CD4-positive, alpha-beta T cell (primary cell): ENCODE measurements at regions not wholly inside any gene's neighbourhood (a gene's known extent, or its start where the extent isn't known, plus 50 kb on each side); places are given as distances from the start of the nearest gene placed in this dataset.

Source experiments
- ATAC-seq: fragments of 200-7000 bp; cut with Tn5 transposase; one replicate; pipeline ENCODE4 v1.10.0; 2022; ENCODE audit warnings: mild to moderate bottlenecking; ENCODE audit not compliant: poor library complexity
- CTCF ChIA-PET: fragments of 350-600 bp; sonication (Branson Sonifier 250); formaldehyde crosslinking; loops from one replicate; lab custom pipeline; 2021; ENCODE audit warnings: antibody characterized with exemption, inconsistent platforms; lab: Charles Lee
- POLR2A ChIA-PET: fragments of 350-600 bp; sonication (Branson Sonifier 250); formaldehyde crosslinking; loops from one replicate; lab custom pipeline; 2021; ENCODE audit warnings: antibody characterized with exemption, inconsistent platforms; lab: Charles Lee
- DNase-seq, 14 experiments: peaks; one replicate each; pipeline ENCODE4 v3.0.0-alpha.2; 2013 to 2020; ENCODE audit warnings: mixed read lengths in 2 of 14
- H3K27ac ChIP-seq, 2 donors: one replicate each; pipeline versions ENCODE4 v1.5.1 to v1.7.0; 2013; ENCODE audit warnings: low read length in 2 of 2, low read depth in 1 of 2, mild to moderate bottlenecking in 1 of 2
- H3K27me3 ChIP-seq, 2 experiments: 1 replicate in 1 of 2; 2 replicates in 1 of 2; pipeline versions ENCODE4 v1.6.1 to v1.7.0; 2013; ENCODE audit warnings: low read length in 2 of 2, control low read depth in 1 of 2, mild to moderate bottlenecking in 1 of 2, moderate library complexity in 1 of 2; ENCODE audit not compliant: insufficient read depth in 2 of 2, control insufficient read depth in 1 of 2
- H3K36me3 ChIP-seq: one replicate; pipeline ENCODE4 v1.6.1; 2013; ENCODE audit warnings: low read length, control low read depth; ENCODE audit not compliant: insufficient read depth
- H3K4me1 ChIP-seq: one replicate; pipeline ENCODE4 v1.6.1; 2013; ENCODE audit warnings: low read length, control low read depth; ENCODE audit not compliant: insufficient read depth
- H3K4me3 ChIP-seq: one replicate; pipeline ENCODE4 v1.5.1; 2013; ENCODE audit warnings: mild to moderate bottlenecking, low read length, moderate library complexity
- H3K9me3 ChIP-seq, 2 experiments: 1 replicate in 1 of 2; 2 replicates in 1 of 2; pipeline versions ENCODE4 v1.6.1 to v1.7.0; 2013; ENCODE audit warnings: low read length in 2 of 2, mild to moderate bottlenecking in 2 of 2, control low read depth in 1 of 2, moderate library complexity in 1 of 2; ENCODE audit not compliant: control insufficient read depth in 1 of 2, insufficient read depth in 1 of 2
- H3K27ac Mint-ChIP-seq: one replicate; pipeline ENCODE4 v1.8.0; 2020; ENCODE audit warnings: mixed read lengths
- H3K27me3 Mint-ChIP-seq: one replicate; pipeline ENCODE4 v1.8.0; 2021; ENCODE audit warnings: mixed read lengths
- H3K36me3 Mint-ChIP-seq: one replicate; pipeline ENCODE4 v1.8.0; 2021; ENCODE audit warnings: low read depth, mixed read lengths
- H3K4me1 Mint-ChIP-seq: one replicate; pipeline ENCODE4 v1.8.0; 2021; ENCODE audit warnings: low read depth, mixed read lengths
- H3K4me3 Mint-ChIP-seq: one replicate; pipeline ENCODE4 v1.8.0; 2020; ENCODE audit warnings: mild to moderate bottlenecking, mixed read lengths
- H3K9me3 Mint-ChIP-seq: one replicate; pipeline ENCODE4 v1.8.0; 2020; ENCODE audit warnings: mixed read lengths
- CTCF ChIP-seq: fragments of 200-600 bp; IDR thresholded peaks from one replicate; pipeline ENCODE4 v1.8.0; 2022; ENCODE audit warnings: antibody characterized with exemption, mild to moderate bottlenecking
- intact Hi-C, 2 experiments: fragments of 100-400 bp; cut with DNase I in 1 of 2; cut with micrococcal nuclease in 1 of 2; formaldehyde crosslinking; loops; one replicate each; pipeline versions ENCODE4 v1.15.1 to v1.9.0; 2023 to 2025; cut with DNase I, micrococcal nuclease

- POLR2A ChIA-PET = no interaction called here
- Histone ChIP-seq H3K27me3 (no peaks in the 10 kb centered on the region), H3K9me3 (no peaks in the 10 kb centered on the region), H3K27ac (no peak overlapping the region), H3K36me3 (no peaks in the 10 kb centered on the region), H3K4me3 (no peak overlapping the region), H3K4me1 (no peaks in the 10 kb centered on the region)
- Mint-ChIP-seq H3K36me3 (no peaks in the 10 kb centered on the region), H3K27me3 (no peaks in the 10 kb centered on the region), H3K4me1 (no peaks in the 10 kb centered on the region), H3K4me3 (no peak overlapping the region), H3K9me3 (no peaks in the 10 kb centered on the region), H3K27ac (no peak overlapping the region)
- TF ChIP-seq CTCF = no peak
- no peak for ATAC-seq
- CTCF ChIA-PET = no interaction called here
- DNase-seq = no peak
- intact Hi-C loops = no loop called here
Observed at GRCh38 chr2:21328177-21328576, 204.4 kb downstream of the TDRD15 start.

GRCh38 chr2:21330786-21331391, 207.1 kb downstream of the TDRD15 start:
- DNase-seq (no peak), ATAC-seq (no peak)
- intact Hi-C loops = no loop called here
- POLR2A ChIA-PET = no interaction called here
- H3K27ac ChIP-seq = no peak overlapping the region
- Mint-ChIP-seq H3K36me3 (no peaks in the 10 kb centered on the region), H3K4me1 (no peaks in the 10 kb centered on the region), H3K27me3 (no peaks in the 10 kb centered on the region), H3K4me3 (no peak overlapping the region), H3K9me3 (no peaks in the 10 kb centered on the region), H3K27ac (no peak overlapping the region)
- CTCF ChIA-PET = no interaction called here
- peaks cover 0 to 6% of the 10 kb centered on the region in 2 experiments for H3K9me3 ChIP-seq
- H3K4me3 ChIP-seq = no peak overlapping the region
- H3K27me3 ChIP-seq = no peaks in the 10 kb centered on the region
- no peak for TF ChIP-seq CTCF
- no peaks in the 10 kb centered on the region for H3K36me3 ChIP-seq
- no peaks in the 10 kb centered on the region for H3K4me1 ChIP-seq

GRCh38 chr2:21331625-21332370, 208.0 kb downstream of the TDRD15 start:
- H3K36me3 Mint-ChIP-seq = no peaks in the 10 kb centered on the region
- H3K27ac ChIP-seq = no peak overlapping the region
- H3K36me3 ChIP-seq = no peaks in the 10 kb centered on the region
- no peaks in the 10 kb centered on the region for H3K27me3 ChIP-seq
- CTCF ChIA-PET = no interaction called here
- H3K4me1 ChIP-seq = no peaks in the 10 kb centered on the region
- ATAC-seq (no peak), DNase-seq (no peak)
- no peak overlapping the region for H3K27ac Mint-ChIP-seq
- H3K4me3 ChIP-seq = no peak overlapping the region
- peaks cover 0 to 10% of the 10 kb centered on the region in 2 experiments for H3K9me3 ChIP-seq
- no peaks in the 10 kb centered on the region for H3K4me1 Mint-ChIP-seq
- TF ChIP-seq CTCF = no peak
- intact Hi-C loops = no loop called here
- no peaks in the 10 kb centered on the region for H3K27me3 Mint-ChIP-seq
- no peaks in the 10 kb centered on the region for H3K9me3 Mint-ChIP-seq
- POLR2A ChIA-PET = no interaction called here
- no peak overlapping the region for H3K4me3 Mint-ChIP-seq
